Cardiac fibroblast (primary cell): ENCODE measurements at regions not wholly inside any gene's neighbourhood (a gene's known extent, or its start where the extent isn't known, plus 50 kb on each side); places are given as distances from the start of the nearest gene placed in this dataset.

Source experiments
- DNase-seq, 2 donors: peaks; one replicate each; pipeline versions ENCODE4 v3.0.0 to v3.0.0-alpha.2; 2010; ENCODE audit warnings: low read depth in 2 of 2
- H3K4me3 ChIP-seq, 2 donors: replicated peaks in 1 of 2; 1 replicate in 1 of 2; 2 replicates in 1 of 2; pipeline ENCODE4 v1.5.1; 2011; ENCODE audit warnings: low read depth in 2 of 2, low read length in 2 of 2, mild to moderate bottlenecking in 2 of 2, moderate library complexity in 1 of 2
- CTCF ChIP-seq: IDR thresholded peaks from one replicate; pipeline ENCODE4 v1.5.1; 2011; ENCODE audit warnings: low read depth, mild to moderate bottlenecking, low read length, inconsistent platforms

- H3K4me3 ChIP-seq = no peak overlapping the region
- DNase-seq = peak; percentile 7 to 80
- TF ChIP-seq CTCF = no peak
These were observed 544.3 kb upstream of the CNKSR2 start for GRCh38 chrX:20829665-20830491.

GRCh38 chrX:20825984-20826383, 548.2 kb upstream of the CNKSR2 start:
- DNase-seq = no peak
- H3K4me3 ChIP-seq = no peak overlapping the region
- no peak for TF ChIP-seq CTCF

- no peak overlapping the region for H3K4me3 ChIP-seq
- TF ChIP-seq CTCF = no peak
- no peak for DNase-seq
These were observed 537.3 kb upstream of the RPS6KA3 start for GRCh38 chrX:20803971-20804370.

- no peak for TF ChIP-seq CTCF
- peak in 1 of 2 donors; percentile 10 for DNase-seq
- H3K4me3 ChIP-seq = no peak overlapping the region
These were observed 535.3 kb upstream of the RPS6KA3 start for GRCh38 chrX:20802036-20802435.

- TF ChIP-seq CTCF = no peak
- no peak for DNase-seq
These were observed 529.7 kb upstream of the RPS6KA3 start for GRCh38 chrX:20796450-20796849.

GRCh38 chrX:20789103-20789502, 522.4 kb upstream of the RPS6KA3 start:
- DNase-seq = no peak
- TF ChIP-seq CTCF = no peak

More at GRCh38 chrX:20796450-20796849, 529.7 kb upstream of the RPS6KA3 start:
- no peak overlapping the region for H3K4me3 ChIP-seq

More at GRCh38 chrX:20789103-20789502, 522.4 kb upstream of the RPS6KA3 start:
- no peak overlapping the region for H3K4me3 ChIP-seq
